HG03575 (cell line): ENCODE measurements at regions not wholly inside any gene's neighbourhood (a gene's known extent, or its start where the extent isn't known, plus 50 kb on each side); places are given as distances from the start of the nearest gene placed in this dataset.

Source experiments
- ATAC-seq: cut with Tn5 transposase; IDR thresholded peaks from one replicate; pipeline ENCODE4 v1.9.1; 2021; ENCODE audit not compliant: unreplicated experiment, insufficient number of reproducible peaks, low FRiP score; ENCODE audit errors: extremely low read depth

DNA sequence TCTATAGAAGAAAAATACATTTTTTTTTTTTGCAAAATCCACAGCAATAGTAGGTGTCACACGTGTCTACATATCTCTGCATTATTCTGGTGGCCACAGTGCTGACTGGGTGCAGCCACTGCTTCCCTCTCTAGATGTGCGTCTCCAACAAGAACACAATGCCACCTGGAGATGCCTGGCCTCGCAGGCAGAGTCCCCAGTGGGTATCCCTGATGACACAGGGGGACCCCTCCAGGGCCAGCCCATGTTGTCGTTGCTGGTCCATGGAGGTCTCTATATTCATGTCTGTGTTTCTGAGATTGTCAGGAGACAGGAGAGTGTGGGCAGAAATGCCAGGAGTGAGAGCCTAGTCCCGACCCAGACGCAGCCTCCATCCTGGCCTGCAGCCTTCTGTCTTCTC lies 345.9 kb upstream of the SHH start:
- ATAC-seq, result no peak

DNA sequence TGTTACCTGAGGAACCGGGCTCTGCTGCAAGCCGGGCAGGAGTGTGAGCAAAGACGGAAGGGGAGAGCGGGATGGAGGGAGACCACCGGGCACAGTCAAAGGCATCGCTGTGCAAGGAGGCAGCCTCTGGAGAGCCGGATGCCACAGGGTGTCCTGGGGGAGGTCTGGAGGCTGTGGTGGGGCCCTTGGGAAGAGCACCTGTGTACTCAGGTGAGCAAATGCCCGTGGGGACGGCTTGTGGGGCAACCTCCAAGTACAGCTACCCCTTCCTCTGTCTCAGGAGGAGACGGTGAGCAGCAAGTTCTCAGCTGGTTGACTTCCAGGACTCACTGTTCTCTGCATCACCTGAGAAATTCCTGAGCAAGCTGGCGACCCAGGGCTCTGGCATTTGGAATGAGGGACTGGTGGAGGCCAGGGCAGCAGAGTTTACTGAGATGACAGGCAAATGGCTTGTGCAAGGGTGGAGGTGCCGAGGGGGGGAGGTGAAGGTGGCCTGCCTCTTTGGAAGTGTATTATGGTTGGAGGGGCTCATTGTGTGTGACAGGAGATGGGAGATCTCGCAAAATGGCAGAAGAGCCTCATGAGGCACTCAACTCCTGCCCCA lies 345.2 kb upstream of the SHH start:
- ATAC-seq, result no peak

DNA sequence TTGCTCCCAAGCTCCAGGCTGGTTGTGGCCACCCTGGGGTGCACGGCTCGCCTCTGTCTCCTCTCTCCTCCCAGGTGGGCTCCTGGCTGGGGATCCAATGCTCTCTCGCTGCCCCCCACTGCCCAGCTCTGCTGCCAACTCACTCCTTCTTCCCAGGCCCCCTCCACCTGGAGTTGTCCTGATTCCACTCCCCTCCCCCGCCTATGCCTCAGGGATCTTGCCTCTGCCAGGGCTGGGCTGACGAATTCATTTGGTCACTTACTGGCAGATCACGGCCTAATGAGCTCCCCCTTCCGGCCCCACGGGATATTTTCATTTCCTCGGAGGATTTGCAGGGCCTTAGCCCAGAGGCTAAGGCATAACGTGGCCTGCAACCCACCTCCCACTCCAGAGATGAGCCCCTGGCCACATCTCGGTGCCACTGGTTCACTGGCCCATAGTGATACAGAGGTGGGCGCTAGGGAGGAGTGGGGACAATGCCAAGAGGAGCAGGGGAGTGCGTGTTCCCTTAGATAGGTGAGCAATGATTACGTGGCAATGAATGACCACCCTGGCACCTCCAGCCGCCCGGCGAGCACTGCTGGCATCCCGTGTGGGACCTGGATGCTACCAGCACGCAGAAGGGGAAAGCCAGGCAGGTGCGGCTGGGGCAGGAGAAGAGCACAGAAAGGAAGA lies 344.6 kb upstream of the SHH start:
- no peak for ATAC-seq

DNA sequence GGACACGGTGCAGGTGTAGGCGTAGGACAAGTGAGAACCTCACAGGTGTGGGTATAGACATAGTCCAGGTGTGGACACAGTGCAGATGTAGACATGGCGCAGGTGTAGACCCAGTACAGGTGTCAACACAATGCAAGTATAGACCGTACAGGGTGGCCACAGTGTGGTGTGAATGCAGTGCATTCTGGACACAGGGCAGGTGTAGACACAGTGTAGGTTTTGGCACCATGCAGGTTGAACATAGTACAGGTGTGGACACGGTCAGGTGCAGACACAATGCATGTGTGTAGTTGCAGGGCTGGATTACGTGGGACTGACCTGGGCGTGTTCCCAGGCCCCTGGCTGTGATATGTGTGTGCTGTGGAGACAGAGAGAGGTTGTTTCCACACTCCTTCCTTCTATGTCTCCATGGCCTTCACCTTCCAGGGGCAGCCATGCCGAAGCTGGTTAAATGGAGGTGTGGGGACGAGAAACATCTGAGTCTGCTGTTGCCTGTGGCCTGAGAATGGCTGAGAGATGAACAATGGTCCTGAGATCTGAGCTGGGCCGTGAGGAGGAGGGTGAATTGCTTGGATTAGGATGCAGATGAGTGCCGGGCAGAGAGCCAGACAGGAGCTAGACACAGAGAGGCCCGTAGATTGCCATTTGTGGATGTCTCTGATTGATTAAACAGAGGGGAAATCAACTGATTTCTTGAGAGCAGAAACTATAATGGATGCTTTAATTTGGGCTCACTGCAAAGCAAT lies 343.9 kb upstream of the SHH start:
- ATAC-seq, result no peak

DNA sequence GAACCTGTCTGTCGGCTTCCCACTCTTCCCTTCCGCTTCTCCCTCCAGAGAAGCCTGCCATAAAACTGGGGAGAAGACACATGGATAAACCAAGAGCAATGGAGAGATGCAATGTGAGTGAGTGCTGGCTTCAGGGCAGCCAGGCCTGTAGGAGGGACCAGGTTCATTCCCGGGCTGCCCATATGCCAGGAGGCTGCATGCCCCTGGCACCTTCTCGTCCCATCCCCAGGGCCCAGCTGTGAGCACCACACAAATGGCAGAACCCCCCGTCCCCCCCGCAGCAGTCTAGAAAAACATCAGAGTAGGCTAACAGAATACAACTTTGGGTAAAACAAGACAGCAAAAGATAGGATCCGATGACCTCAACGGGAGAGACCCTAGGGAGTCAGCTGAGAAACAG lies 341.3 kb upstream of the SHH start:
- no peak for ATAC-seq

DNA sequence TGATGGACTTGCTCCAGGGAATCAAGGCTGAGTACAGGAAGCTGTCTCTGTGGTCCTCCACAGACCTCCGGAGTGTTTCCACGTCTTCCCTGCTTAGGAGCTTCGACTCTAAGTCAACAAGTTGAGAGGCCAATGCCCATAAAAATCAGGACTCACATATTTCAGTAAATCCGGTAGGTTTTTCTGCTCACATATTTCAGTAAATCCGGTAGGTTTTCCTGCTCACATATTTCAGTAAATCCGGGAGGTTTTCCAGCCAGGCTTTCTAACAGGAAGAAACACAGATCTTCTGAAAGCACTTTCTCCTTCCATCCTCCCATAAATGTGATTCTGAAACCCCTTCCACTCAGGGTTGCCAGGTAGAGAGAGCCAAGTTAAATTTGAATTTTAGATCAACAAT lies 340.1 kb upstream of the SHH start:
- ATAC-seq, result no peak

DNA sequence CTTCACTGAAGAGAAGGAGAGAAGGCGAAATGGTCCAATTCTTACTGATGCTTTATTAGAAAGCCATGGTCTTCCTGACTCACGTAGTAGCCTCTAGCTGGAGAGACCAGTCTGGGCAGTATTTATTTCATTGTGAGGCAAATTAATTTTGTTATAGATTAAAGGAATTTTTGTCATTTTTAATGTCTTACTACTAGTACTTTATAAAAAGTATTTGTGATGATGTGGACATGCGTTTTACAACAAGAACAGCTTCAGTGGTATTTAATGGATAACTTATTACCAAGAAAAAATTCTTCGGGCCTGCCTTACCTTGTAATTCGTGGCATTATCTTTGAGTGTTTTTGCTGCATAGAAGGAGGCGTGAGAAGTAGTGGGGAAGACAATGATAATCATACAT lies 339.4 kb upstream of the SHH start:
- ATAC-seq, result no peak

DNA sequence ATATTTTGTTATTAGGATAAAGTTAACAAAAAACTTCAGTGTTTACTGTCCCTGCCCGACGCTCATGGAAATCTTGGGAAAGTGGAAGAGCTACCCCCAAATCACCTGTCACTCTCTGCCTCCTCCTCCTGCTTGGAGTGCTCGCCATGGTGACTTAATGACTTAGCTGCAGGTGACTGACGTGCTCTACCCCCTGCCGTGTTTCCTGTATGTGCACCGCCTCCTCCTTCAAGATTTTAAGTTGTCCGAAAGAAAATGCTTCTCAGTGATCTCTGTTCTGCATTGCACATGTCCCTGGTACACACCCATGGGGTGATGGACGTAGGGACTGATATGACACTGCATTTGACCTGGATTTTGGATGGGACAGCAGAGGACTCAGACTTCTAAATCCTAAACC lies 338.8 kb upstream of the SHH start:
- no peak for ATAC-seq

DNA sequence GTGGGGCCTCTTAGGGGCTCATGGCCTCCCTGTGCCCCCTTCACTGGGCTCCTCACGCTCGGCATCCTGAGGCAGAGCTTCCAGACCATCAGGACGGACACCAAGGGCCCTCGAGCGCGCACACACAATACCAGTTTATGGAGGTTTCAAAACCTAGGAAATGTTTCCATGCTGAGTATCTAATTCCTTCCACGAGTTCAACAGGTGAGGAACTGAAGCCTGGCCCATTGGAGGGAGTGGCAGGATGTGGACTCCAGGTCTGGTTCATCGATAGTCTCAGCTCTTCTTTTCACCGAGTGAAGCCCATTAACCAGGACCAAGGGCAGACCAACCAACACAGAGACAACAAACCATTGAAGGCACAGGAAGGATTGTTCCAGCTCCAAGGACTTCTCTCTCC lies 336.7 kb upstream of the SHH start:
- ATAC-seq, result no peak

DNA sequence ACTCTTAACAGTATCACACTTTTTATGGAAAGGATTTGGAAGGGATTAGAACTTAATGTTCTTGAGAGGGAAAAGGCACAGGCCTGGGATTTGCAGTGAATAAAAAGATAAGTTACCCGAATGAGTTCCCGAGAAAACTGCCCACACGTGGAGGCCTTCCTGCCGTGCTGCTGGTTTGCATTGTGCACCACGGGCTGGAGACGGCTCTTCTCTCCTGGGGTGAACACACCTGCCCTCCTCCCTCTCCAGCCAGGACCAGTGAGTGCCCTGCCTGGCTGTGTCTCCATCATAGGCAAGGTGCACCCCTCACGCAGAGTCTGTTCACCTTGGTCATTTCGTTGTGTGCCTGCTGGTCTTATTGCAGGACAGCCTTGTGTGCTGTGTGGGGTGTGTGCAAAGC lies 336.3 kb upstream of the SHH start:
- ATAC-seq, result no peak

DNA sequence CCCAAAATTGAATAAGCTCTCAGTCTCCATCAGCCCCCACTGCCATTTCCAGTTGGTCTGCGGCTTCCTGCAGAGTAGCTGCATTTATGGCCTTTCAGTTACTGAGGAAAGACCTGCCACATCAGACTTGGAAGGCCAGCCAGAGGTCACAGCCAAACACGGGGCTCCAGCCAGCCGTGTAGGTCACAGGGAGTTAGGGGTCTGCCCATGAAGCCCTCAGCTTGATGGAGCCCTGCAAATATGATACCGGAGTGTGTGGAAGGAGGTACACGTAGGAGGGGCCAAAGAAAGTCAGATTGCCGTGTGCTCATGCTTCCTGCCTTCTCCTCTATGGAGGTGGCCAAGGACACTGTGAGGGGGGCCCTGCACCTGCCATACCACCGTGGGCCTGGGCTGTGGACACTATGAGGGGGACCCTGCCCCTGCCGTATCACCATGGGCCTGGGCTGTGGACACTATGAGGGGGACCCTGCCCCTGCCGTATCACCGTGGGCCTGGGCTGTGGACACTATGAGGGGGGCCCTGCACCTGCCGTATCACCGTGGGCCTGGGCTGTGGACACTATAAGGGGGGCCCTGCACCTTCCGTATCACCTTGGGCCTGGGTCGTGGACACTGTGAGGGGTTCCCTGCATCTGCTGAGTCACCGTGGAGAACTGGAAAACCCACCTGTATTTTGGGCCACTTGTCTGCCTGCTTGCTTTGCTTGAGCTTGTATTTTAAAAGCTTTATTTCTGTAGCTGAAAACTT lies 335.7 kb upstream of the SHH start:
- ATAC-seq, result no peak

DNA sequence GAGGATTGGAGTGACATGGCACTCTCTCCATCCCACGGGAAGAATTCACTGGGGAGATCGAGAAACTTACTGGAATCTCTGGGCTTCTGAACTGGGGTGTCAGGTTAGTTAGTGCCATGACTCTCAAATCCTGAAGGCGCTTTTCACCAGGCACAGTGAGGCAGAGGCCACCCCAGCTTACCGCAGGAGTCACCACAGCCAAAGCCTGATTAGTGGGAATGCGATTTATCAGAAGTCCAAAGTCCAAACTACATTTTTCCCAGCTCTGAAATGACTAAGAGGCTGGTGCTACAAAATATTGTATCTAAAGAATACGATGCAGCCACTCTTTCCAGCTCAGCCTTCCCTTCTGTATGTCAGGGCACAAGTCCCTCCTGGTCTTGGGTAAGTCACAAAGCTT lies 334.8 kb upstream of the SHH start:
- no peak for ATAC-seq

DNA sequence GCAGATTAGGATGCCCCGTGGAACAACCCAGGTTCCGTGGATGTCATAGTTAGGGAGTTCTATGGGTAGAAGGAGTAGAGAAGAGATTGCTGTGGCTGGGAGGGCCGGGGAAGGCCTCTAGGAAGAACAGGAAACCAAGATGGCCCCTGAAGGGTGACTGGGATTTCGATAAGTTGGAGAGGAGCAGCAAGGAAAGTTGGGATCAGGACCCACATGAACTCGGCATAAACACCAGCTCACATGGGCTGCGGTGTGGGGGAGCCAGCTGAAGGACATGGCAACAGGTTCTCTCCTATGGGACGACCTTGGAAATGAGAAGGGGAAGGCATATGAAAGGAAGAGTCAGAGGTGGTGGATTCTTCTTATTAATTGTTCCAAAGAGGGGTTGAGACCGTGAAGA lies 333.7 kb upstream of the SHH start:
- ATAC-seq, result no peak

DNA sequence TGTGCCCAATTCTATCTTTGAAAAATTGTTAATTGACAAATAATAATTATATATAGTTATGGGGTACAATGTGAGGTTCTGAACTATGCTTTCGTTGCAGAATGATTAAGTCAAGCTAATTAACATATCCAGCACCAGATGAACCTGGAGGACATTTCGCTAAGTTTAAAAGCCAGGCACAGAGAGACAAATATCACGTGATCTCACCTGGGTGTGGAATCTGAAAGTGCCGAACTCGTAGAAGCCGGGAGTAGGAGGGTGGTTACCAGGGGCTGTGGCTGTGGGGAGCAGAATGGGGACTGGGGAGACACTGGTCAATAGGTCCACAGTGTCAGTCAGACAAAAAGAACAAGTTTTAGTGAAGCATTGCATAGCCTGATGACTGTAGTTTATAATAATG lies 332.9 kb upstream of the SHH start:
- ATAC-seq, result no peak

DNA sequence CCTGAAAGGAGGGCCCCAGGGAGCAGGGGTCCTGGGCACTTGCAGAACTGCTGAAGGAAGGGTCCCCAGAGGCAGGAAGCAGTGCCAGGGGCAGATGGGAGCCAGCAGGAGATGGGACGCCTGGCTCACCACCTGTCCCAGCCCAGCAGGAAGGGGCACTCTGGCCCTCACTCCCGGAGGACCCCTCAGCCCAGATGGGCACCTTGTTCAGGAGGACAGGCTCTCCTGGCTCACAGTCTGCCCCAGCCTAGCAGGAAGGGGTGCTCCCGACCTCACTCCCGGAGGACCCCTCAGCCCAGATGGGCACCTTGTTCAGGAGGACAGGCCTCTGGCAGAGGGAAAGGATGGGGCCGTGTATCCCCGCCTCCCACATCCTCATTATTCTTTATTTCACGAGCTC lies 331.4 kb upstream of the SHH start:
- no peak for ATAC-seq

DNA sequence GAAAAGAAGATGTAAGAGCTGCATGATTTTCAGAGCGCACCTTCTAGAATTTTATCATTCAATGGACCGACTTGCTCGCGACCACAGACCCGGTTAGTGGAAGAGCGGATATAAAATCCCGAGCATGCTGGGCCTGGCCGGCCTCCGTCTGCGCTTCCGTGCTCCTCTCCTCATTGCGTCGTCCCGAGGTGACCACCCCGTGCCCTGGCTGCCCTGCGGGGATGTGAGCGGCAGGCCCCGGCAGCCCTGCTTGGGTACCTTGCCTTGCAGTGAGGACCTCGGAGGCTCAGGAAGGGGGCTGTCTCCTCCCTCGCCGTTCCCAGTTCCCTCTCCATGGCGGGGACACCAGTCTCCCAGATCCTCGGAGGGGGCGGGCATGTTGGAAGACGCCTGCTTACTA lies 330.9 kb upstream of the SHH start:
- ATAC-seq, result no peak

DNA sequence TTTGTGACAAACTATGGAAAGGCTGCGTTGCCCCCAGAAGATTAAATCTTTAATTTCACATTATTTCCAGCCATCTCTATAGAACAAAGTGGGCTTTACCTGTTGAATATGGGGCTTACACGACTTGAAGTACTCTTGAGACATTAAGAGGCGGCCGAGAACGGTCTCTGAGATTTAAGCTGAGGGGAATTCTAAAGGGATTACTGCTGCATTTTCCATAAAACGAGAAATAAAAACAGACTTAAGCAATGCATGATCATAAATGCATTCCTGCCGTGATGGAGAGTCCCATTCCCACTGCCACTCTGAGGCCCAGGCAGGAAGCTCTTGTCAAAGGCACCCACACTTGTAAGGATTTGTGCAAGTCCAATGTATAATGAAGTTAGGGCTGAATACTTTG lies 329.7 kb upstream of the SHH start:
- ATAC-seq, result no peak

DNA sequence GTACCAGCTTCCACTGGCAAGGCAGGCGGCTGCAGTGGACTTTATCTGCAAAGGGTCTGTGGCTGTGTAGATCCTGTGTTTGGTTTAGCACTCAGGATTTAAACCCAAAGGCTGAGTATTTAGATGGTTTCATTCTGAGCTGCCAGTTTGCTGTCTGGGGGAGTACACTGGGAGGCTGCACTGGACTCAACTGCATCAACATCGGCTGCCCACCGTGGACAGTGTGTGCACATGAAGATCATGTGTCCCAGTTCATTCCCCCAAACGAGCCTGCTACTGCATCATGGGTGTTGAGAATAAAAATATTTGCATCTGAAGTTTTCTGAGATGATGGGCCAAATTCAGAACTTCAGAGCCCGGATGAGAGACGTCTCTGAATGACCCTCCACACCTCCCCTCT lies 328.6 kb upstream of the SHH start:
- no peak for ATAC-seq

DNA sequence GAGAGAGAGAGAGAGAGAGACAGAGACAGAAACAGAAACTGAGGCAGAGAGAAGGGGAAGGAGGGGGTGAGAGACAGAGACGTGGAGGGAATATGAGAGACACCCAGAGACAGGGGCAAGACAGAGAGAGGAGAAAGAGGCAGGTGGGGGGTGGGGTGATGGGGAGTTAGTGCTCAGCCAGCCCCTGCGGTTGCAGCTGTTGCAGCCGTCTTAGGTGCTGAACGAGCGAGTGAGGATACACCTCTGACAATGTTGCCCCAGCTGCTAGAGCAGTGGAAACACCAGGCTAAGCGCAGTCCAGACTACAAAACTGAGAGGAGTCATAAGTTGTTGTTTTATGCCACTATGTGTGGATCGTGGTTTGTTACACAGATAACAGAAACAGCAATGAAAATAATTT lies 328.2 kb upstream of the SHH start:
- ATAC-seq, result no peak

DNA sequence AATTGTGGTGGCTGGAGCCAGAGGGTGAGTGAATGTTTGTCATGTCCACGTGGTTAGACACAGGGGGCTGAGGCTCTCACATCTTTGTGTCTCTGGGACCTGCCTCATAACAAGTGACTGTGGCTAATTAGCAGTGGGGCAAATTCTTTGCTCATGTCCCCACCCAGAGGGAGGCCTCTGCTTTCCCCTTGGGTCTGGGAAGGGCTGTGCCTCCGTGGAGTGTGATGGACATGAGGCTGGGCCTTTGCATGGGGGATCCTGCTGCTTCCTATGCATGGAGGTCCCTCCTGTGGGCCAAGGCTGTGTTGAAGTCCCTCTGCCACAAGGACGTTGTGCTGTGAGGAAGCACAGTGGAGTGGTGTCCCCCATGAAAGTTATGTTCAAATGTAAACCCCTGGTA lies 327.4 kb upstream of the SHH start:
- ATAC-seq, result no peak
